CD4-positive, alpha-beta T cell treated with Interleukin-1 beta for 1 hour (primary cell): ENCODE measurements at regions not wholly inside any gene's neighbourhood (a gene's known extent, or its start where the extent isn't known, plus 50 kb on each side); places are given as distances from the start of the nearest gene placed in this dataset.
"Not testable (repeated sequence)": the region's sequence is repeated elsewhere in the genome, so short reads cannot be mapped to it uniquely, and the experiment has no call there.

Experiments used
- DNase-seq, 2 donors: peaks; one replicate each; pipeline ENCODE4 v3.0.0-alpha.2; 2020 to 2022

DNA sequence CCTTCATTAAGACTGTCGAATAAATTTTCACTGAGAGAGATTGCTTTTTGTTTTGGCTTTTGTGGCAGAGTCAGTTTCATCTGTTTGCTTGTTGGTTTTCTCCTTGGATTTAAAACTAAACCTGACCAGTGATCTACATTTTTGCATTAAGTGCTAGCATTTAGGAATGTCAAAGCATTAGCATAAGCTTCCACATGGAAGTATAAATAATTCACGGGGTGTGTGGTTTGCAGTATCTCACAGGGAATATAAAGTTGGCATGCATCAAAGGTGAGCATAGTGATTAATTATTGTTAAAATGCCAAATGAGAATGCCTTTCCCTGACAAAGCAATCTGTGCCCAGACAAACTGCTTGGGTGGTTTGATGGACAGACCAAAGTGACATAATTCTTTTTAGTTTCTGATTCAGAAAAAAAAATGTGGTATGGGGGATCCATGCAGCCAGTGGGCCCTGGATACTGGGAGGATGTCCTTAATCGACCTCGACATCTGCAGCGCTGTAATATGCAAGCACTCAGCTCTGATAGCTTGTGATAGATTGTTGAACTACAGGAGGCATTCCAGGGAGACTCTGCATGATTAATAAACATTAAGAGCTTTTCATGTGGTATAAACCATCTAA lies 339.3 kb upstream of the POM121L12 start:
- DNase-seq: no peak

DNA sequence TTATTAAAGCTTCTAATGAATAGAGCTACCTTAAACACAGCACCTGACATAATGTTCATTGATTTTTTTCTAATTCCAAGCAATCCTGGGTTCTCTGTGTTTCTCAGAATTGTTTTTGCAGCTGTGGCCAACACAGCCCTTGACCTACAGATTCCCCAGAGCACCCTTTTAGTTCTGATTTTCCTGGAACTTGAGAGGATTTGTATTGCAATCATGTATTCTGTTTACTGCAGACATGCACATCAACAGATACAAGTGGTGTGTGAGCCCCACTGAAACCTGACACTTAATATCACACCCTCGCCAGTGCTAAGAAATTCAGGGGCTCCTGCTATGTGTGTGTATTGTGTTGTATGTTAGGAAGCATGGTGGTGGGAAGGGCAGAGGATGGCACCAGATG lies 344.2 kb upstream of the POM121L12 start:
- DNase-seq: no peak

DNA sequence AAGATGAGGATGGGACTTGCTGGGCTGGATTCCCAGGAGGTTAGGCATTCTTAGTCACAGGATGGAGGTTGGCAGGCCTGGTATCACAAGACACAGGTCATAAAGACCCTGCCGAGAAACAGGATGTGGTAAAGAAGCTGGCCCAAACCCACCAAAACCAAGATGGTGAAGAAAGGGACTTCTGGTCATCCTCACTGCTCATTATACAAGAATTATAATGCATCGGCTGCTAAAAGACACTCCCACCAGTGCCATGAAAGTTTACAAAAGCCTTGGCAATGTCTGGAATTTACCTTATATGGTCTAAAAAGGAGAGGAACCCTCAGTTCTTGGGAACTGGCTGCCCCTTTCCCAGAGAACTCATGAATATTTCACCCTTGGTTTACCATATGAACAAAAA lies 345.5 kb upstream of the POM121L12 start:
- DNase-seq: no peak

DNA sequence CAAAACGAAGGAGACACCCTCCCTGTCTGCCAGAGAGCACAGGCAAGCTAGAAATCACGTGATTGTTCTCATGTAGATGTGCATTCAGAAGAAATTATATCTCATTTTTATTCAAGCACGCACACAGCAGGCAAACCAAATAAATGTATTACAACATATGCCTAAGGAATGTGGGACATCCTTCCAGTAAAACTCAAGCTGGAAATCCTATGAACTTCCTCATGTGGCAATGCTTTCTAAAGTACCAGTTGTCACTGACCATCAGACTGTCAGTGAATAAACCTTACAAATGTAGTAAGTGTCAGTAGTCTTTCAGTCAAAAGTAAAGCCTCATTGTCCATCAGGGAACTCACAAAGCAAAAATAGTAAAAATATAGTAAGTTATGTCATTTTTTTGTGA lies 350.1 kb upstream of the POM121L12 start:
- DNase-seq: no peak

DNA sequence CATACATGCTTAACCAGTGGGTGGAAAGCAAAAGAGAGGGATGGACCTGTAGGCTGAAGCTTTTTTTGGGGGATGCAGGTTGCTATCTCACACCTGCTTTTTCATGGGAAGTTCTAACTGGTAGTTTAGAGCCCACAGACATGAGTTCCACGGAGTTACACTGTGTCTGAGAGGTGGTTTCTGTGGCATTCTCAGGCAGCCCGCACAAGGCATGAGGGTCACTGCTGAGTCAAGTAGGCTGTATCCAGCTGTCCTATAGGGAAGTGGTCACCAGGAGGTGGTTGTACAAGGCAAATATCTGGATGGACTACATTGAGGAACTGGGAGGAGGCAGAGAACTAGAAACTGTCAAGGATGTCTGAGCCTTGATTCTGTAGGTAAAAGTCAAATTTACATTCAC lies 351.0 kb upstream of the POM121L12 start:
- no peak for DNase-seq

DNA sequence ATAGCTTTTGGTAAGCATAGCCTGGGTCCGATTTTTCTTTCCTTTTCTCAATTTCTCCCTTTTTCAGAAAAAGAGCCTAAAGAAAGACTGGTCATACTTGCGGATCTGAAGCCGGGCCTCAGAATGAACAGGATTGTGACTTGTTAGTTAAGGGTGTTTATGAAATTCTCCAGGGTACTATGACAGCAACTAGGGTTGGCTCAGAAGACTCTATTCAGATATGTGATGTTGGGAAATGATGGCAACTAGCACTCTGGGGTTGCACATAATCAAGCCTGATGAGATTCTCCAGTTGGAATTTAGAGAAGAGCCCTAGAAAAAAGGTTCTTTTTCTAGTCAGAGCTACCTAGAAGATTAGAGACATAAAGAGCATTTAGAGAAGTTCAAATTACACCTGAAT lies 352.4 kb upstream of the POM121L12 start:
- no peak for DNase-seq

DNA sequence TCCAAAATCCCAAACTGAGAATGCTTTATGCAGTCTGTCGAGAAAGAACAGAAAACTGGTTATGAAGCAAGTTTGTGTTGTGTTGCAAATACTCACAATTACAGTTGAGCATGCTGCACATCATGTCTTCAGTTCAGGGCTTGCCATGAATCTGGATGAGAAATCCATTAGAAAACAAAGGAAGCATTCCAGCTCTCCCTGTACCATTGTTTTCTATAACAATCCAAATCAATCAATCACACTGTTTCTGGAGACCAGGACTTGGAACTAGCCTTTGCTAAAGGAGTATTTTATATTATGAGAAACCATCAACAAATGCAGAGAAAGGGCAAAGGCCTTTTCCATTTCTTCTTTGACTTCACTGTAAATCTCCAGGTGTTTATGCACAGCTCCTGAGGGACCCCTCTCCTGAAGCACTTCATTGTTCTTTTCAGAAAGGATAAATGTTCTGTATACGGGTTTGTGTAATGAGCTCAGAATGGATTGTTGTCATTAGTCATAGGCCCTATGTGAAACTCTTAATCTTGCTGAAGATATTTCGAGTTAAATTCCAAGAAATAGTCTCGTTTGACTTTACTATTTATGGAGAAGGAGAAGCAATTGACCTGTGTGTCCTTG lies 364.7 kb upstream of the POM121L12 start:
- no peak for DNase-seq

DNA sequence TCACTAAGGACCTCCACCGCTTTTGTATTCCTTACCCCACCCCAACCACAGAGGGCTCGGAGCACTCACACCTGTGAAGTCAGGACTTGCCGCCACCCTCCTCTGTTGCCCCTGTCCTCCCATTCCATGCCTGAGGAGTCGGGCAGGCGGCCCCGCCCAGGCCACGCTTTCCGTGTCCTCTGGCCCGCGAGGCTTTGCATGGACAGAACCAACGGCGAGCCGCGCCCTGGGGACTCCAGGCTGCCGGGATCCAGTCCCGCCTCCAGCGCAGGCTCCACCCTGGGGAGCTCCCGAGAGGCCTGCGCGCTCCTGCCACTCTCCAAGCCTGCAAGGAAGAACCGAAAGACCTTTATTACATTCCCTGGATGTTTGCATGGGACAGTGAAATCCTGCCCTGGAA lies 366.4 kb upstream of the POM121L12 start:
- no peak for DNase-seq

DNA sequence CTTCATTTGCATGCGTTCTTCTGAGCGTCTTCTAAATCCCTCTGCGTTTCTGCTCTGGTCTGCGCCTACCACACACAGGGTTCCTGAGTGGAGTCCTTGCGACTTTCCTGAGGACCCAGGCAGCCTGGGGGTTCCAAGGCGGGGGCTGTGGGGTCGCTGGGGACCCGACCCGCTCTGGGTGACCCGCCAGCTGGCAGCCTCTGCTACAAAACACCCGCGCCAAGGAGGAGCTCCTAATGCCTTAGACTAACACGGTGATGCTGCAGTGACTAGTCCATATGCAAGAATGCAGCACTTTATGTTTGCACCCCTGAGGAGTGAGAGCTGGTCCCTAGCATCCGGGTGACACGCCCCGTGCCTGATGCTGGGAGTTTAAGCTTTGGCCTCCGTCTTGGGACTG lies 367.0 kb upstream of the POM121L12 start:
- no peak for DNase-seq

DNA sequence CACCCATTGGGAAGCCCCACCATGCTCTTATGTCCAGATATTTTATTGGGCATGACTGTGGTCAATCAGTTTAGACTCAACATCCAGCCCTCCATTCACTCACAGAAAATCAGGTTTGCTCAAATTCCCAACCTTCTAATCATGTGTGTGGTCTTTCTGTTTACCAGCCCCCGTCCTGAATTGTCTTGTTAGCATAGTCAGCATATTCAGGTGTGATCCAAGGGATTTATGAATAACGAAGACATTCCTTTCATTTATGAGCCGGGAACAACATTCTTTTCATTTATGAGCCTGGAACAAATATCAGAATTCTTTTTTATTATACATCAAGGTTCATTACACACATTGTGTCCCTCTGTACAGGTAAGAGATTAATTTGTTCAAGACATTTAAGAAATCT lies 376.3 kb upstream of the POM121L12 start:
- no peak for DNase-seq

DNA sequence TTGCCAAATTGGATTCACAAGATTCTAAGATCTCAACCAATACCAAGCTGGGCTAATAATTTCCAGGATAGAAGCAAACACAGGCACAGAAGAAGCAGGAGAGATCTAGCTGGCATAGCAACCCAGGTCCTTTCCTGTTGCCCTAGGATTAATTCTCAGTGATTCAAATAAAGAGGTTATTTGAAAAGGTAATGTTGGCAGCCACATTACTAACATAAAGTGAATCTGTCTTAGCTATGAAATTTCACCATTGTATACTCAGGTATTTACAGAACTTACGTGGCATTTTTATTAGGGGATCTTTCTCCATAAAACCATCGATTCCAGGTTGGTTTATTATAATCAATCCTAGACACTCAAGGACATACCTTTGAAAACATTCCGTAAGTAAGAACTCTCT lies 379.3 kb upstream of the POM121L12 start:
- no peak for DNase-seq

DNA sequence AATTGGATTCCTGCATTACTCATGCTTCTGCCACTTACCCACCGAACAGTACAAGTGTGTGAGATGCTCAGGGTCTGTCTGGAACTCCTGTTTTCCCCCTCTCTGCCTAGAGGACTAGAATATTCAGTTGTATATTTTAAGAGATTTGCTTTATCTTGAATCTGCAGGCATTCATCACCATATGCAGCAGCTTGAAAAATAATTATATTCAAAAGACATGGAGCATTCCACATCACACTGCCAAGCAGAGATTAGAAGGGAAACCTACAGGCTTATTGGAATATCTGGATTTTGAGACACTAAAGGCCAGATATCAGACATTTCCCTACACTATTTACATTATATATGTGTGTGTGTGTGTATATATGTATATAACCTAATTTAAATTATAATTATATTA lies 382.8 kb upstream of the POM121L12 start:
- DNase-seq: no peak

DNA sequence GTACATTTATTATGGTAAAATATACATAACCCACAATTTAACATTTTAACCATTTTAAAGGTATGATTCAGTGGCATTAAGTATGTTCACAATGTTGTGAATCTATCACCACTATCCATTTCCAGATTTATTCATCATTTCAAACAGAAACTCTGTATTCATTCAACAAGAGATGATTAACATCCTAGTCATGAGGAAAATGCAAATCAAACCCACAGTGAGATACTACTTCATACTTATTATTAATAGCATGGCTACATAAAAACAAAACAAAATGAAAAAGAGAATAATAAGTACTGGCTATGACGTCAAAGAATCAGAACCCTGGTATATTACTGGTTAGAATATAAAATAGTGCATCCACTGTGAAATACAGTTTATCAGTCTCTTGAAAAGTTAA lies 386.6 kb upstream of the POM121L12 start:
- no peak for DNase-seq

DNA sequence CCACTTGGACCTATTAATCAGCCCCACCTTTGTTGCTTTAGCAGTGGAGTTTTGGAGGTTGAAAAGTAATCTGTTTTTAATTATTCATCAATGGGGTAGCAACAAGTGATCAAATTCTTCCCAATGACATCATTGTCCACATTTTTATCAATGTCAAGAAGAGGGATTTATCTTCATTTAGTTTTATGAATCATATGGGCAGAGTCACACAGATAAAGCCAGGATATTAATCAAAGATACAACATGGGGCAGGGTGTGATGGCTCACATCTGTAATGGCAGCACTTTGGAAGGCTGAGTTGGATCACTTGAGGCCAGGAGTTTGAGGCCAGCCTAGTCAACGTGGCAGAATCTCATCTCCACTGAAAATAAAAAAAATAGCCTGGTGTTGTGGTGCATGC lies 388.4 kb upstream of the POM121L12 start:
- DNase-seq: no peak

DNA sequence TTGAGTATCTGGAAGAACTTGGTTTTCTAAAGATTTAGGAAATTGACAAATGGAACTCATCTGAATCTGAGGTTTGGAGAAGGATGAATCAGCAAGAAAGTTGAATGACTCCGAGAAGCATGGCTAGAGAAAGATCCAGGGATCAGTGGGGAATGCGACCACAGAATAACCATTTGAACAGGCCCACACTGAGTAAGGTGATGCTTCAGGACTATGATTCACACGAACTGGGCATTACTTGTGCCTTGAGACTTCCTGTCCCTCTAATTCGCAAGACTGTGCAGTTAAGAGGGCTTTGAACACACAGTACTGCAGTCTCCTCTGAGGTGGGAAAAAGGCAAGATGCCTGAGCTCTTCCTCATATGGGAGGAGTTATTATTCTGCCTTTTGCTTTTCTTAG lies 395.5 kb upstream of the POM121L12 start:
- DNase-seq: no peak

DNA sequence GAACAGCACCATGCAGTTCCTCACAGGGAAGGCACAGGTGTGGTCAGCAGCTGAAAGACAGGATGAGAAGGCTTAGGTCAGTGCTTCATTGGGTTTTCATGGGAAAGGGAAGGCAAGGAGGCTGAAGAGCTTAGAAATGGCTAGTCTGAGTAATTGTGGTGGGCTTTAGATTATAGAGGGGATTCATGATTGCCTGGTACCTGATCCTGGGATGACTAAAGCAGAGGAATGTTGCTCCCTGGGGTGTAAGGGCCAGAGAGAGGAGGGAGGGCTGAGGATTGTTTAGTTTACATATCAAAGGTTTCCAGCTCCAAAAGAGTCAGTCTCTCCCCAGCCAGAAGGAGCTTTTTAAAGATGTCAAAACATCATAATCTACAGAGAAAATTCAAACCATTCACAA lies 396.3 kb upstream of the POM121L12 start:
- no peak for DNase-seq

DNA sequence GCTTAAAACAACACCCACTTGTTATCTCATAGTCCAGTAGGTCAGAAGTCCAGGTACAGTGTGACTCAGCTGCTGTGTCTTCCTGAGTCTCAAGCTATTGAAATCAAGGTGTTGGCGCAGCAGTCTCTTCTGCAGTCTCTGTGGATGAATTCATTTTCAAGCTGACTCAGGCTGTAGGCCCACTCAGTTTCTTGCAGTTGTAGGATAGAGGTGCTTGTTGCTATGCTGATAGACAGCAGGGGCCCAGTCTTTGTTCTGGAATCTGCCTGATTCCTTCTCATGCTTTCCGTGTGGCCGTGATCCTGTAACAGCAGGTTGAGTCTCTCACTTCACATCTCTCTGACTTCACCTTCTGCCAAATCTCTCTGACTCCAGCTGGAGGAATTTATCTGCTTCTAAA lies 400.4 kb upstream of the POM121L12 start:
- no peak for DNase-seq

DNA sequence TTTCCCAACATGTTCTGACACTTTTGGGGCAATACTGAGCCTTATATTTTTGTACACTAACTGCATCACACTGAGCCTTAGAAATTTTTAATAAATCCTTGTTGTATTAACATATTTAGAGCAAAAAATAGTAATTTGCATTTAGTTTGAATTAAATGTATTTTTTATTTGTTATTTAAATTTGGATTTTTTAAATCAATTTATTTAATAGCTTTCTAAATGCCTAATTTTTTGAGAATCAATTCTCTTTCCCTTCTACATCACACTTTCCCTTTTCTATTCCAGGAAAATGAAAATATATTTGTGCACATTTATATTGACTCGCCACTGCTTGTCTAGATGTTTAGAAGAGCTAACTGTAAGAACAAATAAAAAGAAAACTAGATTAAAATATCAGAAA lies 414.6 kb upstream of the POM121L12 start:
- DNase-seq: no peak

DNA sequence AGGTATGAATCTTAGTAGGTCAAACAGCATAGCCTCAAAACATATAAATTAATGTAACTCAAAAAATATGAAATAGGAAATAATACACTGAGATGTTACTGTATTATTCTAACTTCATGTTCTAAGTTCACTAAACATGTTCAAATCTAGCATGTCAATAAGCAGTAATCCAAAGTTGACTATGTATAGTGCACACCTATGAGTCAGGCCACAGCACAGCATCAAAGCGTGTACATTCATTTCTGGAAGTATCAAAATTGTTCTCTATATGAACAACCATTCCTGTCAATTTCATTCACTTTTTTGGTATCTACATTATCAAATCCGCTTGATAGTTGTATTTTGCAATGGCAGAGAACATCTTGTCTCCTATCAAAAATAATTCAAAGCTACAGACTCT lies 418.9 kb upstream of the POM121L12 start:
- DNase-seq: no peak

DNA sequence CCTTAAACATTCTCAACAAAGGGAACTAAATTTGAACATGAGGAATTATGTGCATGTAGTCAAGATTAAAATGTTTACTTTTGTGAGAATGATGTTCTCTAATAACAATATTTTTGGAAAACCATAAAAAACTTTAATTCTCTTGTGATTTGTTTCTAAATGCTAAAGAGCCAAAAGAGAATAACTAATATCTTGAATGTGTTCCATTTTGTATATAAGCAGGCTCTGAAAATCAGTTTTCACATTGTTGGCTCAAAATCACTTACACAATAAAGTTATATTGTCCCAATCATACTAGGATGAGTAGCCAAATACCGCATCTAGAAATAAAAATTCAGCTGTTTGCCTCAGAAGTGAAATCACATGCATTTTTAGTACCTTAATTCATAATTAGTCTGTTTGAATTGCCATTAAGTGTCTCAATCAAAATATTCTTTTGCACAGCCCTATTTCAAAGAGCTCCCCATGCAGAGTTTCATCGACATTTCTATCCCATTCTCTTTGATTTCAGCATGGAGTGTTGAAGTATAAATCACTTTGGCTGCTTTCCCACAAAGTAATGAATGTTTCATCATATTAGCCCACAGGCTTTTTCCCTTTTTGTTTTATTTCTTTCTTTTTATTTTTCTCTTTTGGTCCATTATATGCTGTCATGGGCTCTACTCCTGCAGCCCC lies 420.3 kb upstream of the POM121L12 start:
- DNase-seq: no peak

DNA sequence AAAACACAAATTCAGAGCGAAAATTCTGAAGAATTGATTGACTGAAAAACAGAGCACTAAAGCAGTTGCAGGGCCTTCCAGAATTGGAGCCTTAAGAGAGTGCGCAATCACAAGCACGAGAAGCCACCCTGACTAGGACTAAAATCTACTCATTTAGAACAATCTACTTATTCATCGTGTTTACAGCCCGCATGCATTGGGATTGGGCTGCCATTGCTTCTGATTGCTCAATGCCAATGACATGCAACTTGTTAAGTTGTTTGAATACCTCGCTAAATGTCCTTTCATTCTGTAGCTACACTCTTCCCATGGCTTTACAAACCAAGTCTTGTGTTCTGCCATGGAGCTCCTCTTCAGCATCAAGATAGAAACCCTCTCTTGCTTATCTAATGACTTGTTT lies 425.9 kb upstream of the POM121L12 start:
- DNase-seq: no peak

DNA sequence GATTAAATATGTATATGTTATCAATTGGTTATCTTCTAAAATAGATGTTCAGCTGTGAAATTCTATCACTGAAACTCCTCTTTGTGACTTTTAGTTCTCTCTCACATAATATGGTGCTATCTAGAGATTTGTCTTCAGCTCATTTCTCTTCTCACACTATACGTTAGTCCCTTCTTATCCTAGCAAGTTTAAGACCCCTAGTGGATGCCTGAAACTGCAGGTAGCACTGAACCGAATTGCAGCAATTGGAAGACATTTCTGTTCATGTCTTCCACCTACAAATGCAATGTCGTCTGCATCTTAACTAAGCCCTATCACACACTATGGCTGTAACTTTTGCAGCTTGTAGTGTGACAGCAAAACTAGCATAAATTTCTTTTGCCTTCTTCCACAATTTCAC lies 442.7 kb upstream of the POM121L12 start:
- no peak for DNase-seq

DNA sequence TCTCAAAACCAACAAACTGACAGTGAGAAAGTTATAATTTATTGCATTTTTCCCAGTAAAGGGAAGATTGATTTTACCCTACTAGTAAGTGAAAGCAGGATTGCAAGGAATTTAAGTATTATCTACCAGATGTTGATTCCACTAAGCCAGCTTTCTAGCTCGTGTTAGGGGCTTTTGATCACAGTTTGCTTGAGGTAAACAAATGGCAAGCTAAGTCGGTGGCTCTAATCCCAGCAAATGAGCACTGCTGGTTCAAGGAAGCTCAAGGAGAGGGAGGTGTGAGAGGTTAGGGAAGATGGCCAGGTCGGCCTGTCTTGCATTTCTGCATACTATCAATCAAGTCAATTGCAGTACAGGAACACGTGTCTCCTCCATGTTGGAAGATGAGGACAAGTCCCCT lies 448.7 kb upstream of the POM121L12 start:
- DNase-seq: no peak

DNA sequence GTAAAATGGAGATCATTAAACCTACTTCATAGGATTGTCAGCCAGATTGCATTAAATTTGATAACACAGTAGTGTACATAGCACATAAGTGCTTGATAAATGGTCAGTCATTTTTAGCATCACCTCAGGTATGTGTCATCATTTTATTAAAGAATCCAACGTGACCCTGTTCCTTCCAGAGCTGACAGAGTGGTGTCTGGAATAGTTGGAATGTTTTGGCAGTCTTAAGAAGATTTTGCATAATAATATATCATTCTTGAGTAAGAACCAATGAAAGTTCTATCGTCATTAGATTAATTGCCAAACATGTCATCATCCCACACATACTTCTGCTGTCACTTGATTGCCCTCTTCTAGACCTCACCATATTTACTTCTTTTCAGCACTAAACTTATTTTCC lies 451.4 kb upstream of the POM121L12 start:
- no peak for DNase-seq

DNA sequence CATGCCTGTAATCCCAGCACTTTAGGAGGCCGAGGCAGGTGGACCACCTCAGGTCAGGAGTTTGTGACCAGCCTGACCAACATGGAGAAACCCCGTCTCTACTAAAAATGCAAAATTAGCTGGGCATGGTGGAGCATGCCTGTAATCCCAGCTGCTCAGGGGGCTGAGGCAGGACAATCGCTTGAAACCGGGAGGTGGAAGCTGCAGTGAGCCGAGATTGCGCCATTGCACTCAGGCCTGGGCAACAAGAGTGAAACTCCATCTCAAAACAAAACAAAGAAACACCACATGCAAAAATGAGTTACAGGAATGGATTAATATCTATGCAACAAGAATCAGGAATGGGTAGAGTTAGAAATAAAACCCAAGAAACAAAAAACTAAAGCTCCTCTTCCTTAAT lies 462.3 kb upstream of the POM121L12 start:
- not testable (repeated sequence) for DNase-seq
